ENCODE measurements at regions not wholly inside any gene's neighbourhood (a gene's known extent, or its start where the extent isn't known, plus 50 kb on each side); places are given as distances from the start of the nearest gene placed in this dataset.

DNA sequence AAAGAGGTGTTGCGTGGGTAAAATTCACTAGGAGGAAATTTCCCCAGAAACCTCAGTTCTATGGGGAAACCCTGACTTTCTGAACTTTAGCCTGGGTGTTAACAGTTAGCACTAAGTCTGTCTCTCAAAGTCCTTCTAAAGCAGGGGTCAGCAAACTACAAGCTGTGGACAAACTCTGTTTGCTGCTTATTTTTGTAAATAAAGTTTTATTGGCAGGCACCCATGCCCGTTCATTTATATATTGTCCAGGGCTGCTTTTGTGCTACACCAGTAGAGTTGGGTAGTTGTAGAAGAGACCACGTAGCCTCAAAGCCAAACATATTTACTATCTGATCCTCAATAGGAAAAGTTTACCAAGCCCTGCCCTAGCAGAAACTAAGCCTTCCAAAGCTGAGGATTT, 159.7 kb downstream of the USP31 start:
- TF ChIP-seq EZH2 (IDR thresholded peaks at IDR 0.05; ENCODE audit: borderline replicate concordance, insufficient read depth, low read depth, low read length, poor library complexity, severe bottlenecking), result no peak
- TF ChIP-seq, protein P1, sequence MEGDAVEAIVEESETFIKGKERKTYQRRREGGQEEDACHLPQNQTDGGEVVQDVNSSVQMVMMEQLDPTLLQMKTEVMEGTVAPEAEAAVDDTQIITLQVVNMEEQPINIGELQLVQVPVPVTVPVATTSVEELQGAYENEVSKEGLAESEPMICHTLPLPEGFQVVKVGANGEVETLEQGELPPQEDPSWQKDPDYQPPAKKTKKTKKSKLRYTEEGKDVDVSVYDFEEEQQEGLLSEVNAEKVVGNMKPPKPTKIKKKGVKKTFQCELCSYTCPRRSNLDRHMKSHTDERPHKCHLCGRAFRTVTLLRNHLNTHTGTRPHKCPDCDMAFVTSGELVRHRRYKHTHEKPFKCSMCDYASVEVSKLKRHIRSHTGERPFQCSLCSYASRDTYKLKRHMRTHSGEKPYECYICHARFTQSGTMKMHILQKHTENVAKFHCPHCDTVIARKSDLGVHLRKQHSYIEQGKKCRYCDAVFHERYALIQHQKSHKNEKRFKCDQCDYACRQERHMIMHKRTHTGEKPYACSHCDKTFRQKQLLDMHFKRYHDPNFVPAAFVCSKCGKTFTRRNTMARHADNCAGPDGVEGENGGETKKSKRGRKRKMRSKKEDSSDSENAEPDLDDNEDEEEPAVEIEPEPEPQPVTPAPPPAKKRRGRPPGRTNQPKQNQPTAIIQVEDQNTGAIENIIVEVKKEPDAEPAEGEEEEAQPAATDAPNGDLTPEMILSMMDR (IDR thresholded peaks at IDR 0.05), result no peak
